Nephron progenitor cell (in vitro differentiated cells): ENCODE measurements at regions not wholly inside any gene's neighbourhood (a gene's known extent, or its start where the extent isn't known, plus 50 kb on each side); places are given as distances from the start of the nearest gene placed in this dataset.

Experiments used
- DNase-seq: peaks from one replicate; pipeline ENCODE4 v3.0.0; 2021
- H3K27ac Mint-ChIP-seq: 2 replicates; pipeline ENCODE4 v1.8.0; 2021; ENCODE audit warnings: mild to moderate bottlenecking, moderate library complexity, mixed read lengths
- H3K27me3 Mint-ChIP-seq: 2 replicates; pipeline ENCODE4 v1.8.0; 2021; ENCODE audit warnings: mild to moderate bottlenecking, low read depth, mixed read lengths; ENCODE audit not compliant: poor library complexity
- H3K36me3 Mint-ChIP-seq: 2 replicates; pipeline ENCODE4 v1.8.0; 2021; ENCODE audit warnings: low read depth, mixed read lengths
- H3K4me1 Mint-ChIP-seq: 2 replicates; pipeline ENCODE4 v1.8.0; 2021; ENCODE audit warnings: mixed read lengths
- H3K4me3 Mint-ChIP-seq: 2 replicates; pipeline ENCODE4 v1.8.0; 2021; ENCODE audit warnings: mild to moderate bottlenecking, moderate library complexity, mixed read lengths
- H3K9me3 Mint-ChIP-seq: 2 replicates; pipeline ENCODE4 v1.8.0; 2021; ENCODE audit warnings: mild to moderate bottlenecking, moderate library complexity, mixed read lengths
- TF ChIP-seq, protein P1 (sequence below): fragments of 200-600 bp; sonication (generic); IDR thresholded peaks from 2 replicates; pipeline ENCODE4 v1.5.0; 2021; ENCODE audit warnings: antibody characterized with exemption

DNA sequence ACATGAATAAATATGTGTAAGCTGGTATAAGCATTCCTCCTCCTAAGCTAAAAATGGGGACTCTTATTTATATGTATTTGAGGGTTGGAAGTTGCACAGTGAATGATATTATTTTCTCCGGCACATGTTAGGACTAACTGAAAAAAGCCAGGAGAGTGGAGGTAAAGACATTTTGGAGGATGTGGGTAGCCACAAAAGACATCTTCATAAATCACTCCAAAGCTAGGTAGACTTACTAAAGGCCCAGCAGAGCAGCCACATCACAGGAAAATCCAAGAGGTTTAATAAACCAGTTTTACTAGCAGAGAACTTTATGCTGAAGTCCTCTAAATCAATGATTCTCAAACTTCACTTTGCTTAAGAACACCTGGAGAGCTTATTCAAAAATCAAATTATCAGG, 424.7 kb downstream of the KCTD12 start:
- TF ChIP-seq, protein P1, sequence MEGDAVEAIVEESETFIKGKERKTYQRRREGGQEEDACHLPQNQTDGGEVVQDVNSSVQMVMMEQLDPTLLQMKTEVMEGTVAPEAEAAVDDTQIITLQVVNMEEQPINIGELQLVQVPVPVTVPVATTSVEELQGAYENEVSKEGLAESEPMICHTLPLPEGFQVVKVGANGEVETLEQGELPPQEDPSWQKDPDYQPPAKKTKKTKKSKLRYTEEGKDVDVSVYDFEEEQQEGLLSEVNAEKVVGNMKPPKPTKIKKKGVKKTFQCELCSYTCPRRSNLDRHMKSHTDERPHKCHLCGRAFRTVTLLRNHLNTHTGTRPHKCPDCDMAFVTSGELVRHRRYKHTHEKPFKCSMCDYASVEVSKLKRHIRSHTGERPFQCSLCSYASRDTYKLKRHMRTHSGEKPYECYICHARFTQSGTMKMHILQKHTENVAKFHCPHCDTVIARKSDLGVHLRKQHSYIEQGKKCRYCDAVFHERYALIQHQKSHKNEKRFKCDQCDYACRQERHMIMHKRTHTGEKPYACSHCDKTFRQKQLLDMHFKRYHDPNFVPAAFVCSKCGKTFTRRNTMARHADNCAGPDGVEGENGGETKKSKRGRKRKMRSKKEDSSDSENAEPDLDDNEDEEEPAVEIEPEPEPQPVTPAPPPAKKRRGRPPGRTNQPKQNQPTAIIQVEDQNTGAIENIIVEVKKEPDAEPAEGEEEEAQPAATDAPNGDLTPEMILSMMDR: no peak
- no peak overlapping the region for H3K4me3 Mint-ChIP-seq
- no peak for DNase-seq
- H3K9me3 Mint-ChIP-seq: peaks cover under 1% of the 10 kb centered on the region
- peaks cover 3% of the 10 kb centered on the region for H3K36me3 Mint-ChIP-seq
- peaks cover 44% of the 10 kb centered on the region for H3K4me1 Mint-ChIP-seq
- peaks cover 7% of the 10 kb centered on the region for H3K27me3 Mint-ChIP-seq
- no peak overlapping the region for H3K27ac Mint-ChIP-seq

DNA sequence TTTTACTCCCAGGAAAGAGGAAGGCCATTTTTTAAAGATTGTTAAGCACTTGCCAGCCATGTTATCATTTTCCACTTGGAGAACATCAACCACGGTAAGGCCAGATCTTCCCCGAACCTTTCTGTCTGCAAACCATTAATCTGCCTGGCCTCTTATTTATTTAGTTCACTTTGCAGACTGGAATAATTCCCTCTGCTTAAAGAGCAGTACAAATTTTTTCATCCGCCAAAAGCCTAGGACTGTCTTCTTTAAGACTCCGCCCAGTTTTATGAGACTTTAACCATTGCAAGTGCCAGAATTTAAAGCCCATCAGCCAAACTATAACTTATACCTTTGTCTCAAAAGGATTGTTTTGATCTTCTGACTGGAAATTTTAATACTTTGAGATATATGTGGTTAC, 426.3 kb downstream of the KCTD12 start:
- Mint-ChIP-seq H3K9me3 (peaks cover 4% of the 10 kb centered on the region), H3K27ac (no peak overlapping the region)

DNA sequence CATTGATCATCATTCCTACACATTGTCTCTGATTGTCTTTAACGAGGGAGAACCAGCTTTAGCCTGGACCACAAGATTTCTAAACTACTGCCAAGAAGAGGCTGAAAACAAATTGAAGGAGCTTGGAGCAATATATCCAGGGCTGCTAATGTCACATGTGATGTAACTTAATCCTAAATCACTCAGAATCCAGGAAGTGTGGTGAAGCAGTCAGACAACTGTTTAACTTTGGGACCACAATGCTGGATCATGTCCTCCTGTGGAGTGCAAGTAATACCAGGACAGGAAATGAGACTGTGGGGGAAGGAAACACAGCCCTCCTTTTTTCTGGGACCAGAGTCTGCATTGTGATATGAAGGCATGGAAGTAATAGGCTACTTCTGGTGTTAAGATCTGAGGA, 430.2 kb downstream of the KCTD12 start:
- DNase-seq: no peak
- Mint-ChIP-seq H3K4me1 (peaks cover 42% of the 10 kb centered on the region), H3K27me3 (peaks cover 6% of the 10 kb centered on the region), H3K4me3 (no peak overlapping the region), H3K27ac (peak overlapping the region; percentile 97), H3K9me3 (peaks cover 41% of the 10 kb centered on the region), H3K36me3 (peaks cover 35% of the 10 kb centered on the region)
- TF ChIP-seq, protein P1: no peak

More for the DNA sequence above, 426.3 kb downstream of the KCTD12 start:
- Mint-ChIP-seq H3K27me3 (peaks cover 10% of the 10 kb centered on the region), H3K4me3 (no peak overlapping the region), H3K36me3 (peaks cover 6% of the 10 kb centered on the region), H3K4me1 (peaks cover 52% of the 10 kb centered on the region)
- DNase-seq: no peak
- TF ChIP-seq, protein P1: no peak

DNA sequence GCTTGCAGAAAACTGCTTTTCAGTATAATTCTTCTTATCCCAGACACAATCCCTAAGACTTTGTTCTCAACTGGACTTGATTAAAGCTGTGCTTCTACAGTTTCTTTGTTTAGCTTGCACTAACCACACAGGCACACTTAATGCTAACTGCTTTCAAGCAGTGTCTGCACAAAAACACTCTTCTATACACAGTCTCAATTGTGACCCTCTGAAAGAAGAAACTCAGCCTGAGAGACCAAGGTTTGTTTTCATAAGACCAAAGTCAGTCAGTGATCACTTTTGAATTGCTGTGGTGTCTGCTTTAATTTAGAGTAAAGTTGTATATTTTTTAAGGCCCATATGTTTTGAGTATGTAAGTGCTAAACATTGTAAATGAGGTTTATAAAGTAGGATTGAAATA, 431.2 kb downstream of the KCTD12 start:
- Mint-ChIP-seq H3K9me3 (peaks cover 44% of the 10 kb centered on the region), H3K36me3 (peaks cover 35% of the 10 kb centered on the region), H3K4me3 (no peak overlapping the region), H3K27me3 (peaks cover 6% of the 10 kb centered on the region), H3K4me1 (peaks cover 32% of the 10 kb centered on the region), H3K27ac (peak overlapping the region; percentile 97)
- TF ChIP-seq, protein P1: no peak
- no peak for DNase-seq

DNA sequence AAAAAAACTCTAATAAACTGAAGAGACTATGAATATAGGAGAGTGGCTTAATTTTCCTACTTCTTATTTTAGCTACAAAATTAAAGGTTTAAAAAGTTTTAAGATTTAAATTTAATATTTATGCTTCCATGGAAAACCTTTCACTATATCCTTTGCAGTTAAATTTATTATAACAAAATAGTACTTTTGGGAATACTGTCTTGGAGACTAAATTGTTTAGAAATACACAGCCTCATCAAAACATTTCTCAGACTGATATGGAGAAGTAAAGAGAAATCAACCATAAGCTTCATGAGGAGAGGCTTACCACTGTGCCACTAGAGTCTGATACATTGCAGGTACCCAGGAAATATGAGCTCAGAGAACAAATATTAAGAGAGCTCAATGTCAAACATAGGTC, 436.5 kb downstream of the KCTD12 start:
- Mint-ChIP-seq H3K27me3 (no peaks in the 10 kb centered on the region), H3K4me3 (no peak overlapping the region), H3K36me3 (peaks cover 28% of the 10 kb centered on the region), H3K27ac (no peak overlapping the region), H3K4me1 (peaks cover 5% of the 10 kb centered on the region), H3K9me3 (peaks cover 42% of the 10 kb centered on the region)
- DNase-seq: no peak
- TF ChIP-seq, protein P1: no peak

DNA sequence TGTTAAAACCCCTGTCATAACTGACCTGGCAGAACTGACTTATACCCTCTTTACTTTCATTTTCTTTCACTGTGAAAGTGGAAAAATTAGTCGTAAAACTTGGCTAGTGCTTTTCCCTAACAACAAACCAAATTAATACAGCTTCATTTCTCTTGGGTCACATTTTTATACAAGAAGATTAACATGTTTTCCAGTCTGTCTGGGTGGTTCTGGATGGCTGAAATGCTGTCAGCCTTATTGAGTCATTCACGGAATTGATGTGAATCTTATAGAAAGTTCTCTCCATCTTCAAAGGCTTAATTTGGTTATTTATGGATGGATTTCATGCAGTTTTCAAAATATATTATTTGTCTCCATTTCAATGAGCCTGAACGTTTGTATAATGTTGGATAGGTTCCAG, 440.0 kb downstream of the KCTD12 start:
- TF ChIP-seq, protein P1: no peak
- no peak for DNase-seq
- Mint-ChIP-seq H3K27ac (no peak overlapping the region), H3K27me3 (peaks cover 3% of the 10 kb centered on the region), H3K4me1 (no peaks in the 10 kb centered on the region), H3K4me3 (no peak overlapping the region), H3K36me3 (peaks cover under 1% of the 10 kb centered on the region), H3K9me3 (peaks cover 20% of the 10 kb centered on the region)
